ENCODE measurements at regions not wholly inside any gene's neighbourhood (a gene's known extent, or its start where the extent isn't known, plus 50 kb on each side); places are given as distances from the start of the nearest gene placed in this dataset.

GRCh38 chr6:56790414-56790813 is 147.7 kb upstream of the DST start:
- Histone ChIP-seq H2AFZ (ENCODE audit: low read depth, low read length, poor library complexity, severe bottlenecking) (no peak overlapping the region), H3K4me3 (replicated peaks in 1 of 2; ENCODE audit: low read depth in 1 of 2, low read length in 2 of 2) (no peak overlapping the region), H4K20me1 (ENCODE audit: insufficient read depth) (no peaks in the 10 kb centered on the region), H3K9me2 (ENCODE audit: insufficient read depth) (no peaks in the 10 kb centered on the region), H3K27me3 (ENCODE audit: insufficient read depth, low read length) (no peaks in the 10 kb centered on the region), H3K36me3 (ENCODE audit: control insufficient read depth in 1 of 2, insufficient read depth in 2 of 2, low read length in 2 of 2) (no peaks in the 10 kb centered on the region), H3K4me1 (ENCODE audit: control insufficient read depth in 1 of 2, insufficient read depth in 2 of 2, low read length in 2 of 2) (peaks cover 3 to 7% of the 10 kb centered on the region in 2 experiments; a peak in 3 of 4 replicates), H3K4me2 (ENCODE audit: low read length) (no peak overlapping the region), H3K9me3 (ENCODE audit: control insufficient read depth in 1 of 2, insufficient read depth in 1 of 2, low read depth in 1 of 2, low read length in 2 of 2) (no peaks in the 10 kb centered on the region), H3K79me2 (ENCODE audit: insufficient read depth, low read length) (peaks cover 77% of the 10 kb centered on the region), H3K9ac (ENCODE audit: low read length) (no peak overlapping the region), H3K27ac (ENCODE audit: low read depth, low read length) (no peak overlapping the region)
- RAD21 ChIA-PET (ENCODE audit: low non-redundant PET in 1 of 2, low total read pairs in 2 of 2, uncharacterized antibody in 2 of 2, unreplicated experiment in 2 of 2): no interaction called here
- intact Hi-C loops (cut with micrococcal nuclease): no loop called here
- DNase-seq (ENCODE audit: low read depth, low spot score) (no peak), ATAC-seq (no peak)
- CTCF ChIA-PET: interaction anchor here (1.1 kb wide), 1 partner anchor 152 kb away, joined by 4 read pairs; no protein-coding TSS in a partner anchor
- TF ChIP-seq ZBTB33 (IDR thresholded peaks at IDR 0.05; ENCODE audit: extremely low read depth, insufficient replicate concordance, low read length) (no peak), RAD21 (IDR thresholded peaks at IDR 0.05; ENCODE audit: low read depth) (no peak), POLR2AphosphoS5 (IDR thresholded peaks at IDR 0.05; ENCODE audit: low read depth, low read length) (no peak), EGR1 (IDR thresholded peaks at IDR 0.05; ENCODE audit: low read depth) (no peak), YY1 (IDR thresholded peaks at IDR 0.05; ENCODE audit: extremely low read depth, insufficient replicate concordance, low read depth, low read length) (no peak), FOSL1 (IDR thresholded peaks at IDR 0.05; ENCODE audit: low read depth) (no peak)
- POLR2A ChIA-PET: no interaction called here
- BruUV-seq (replicated peaks): no TSS peak

- Histone ChIP-seq H3K4me2 (ENCODE audit: low read length) (no peak overlapping the region), H3K4me1 (ENCODE audit: control insufficient read depth in 1 of 2, insufficient read depth in 2 of 2, low read length in 2 of 2) (peaks cover 3 to 6% of the 10 kb centered on the region in 2 experiments; a peak in 3 of 4 replicates), H3K9me2 (ENCODE audit: insufficient read depth) (no peaks in the 10 kb centered on the region), H4K20me1 (ENCODE audit: insufficient read depth) (no peaks in the 10 kb centered on the region), H3K4me3 (replicated peaks in 1 of 2; ENCODE audit: low read depth in 1 of 2, low read length in 2 of 2) (no peak overlapping the region), H3K27me3 (ENCODE audit: insufficient read depth, low read length) (no peaks in the 10 kb centered on the region), H2AFZ (ENCODE audit: low read depth, low read length, poor library complexity, severe bottlenecking) (no peak overlapping the region), H3K79me2 (ENCODE audit: insufficient read depth, low read length) (peaks cover 71% of the 10 kb centered on the region), H3K9ac (ENCODE audit: low read length) (no peak overlapping the region), H3K27ac (ENCODE audit: low read depth, low read length) (no peak overlapping the region), H3K36me3 (ENCODE audit: control insufficient read depth in 1 of 2, insufficient read depth in 2 of 2, low read length in 2 of 2) (no peaks in the 10 kb centered on the region), H3K9me3 (ENCODE audit: control insufficient read depth in 1 of 2, insufficient read depth in 1 of 2, low read depth in 1 of 2, low read length in 2 of 2) (no peaks in the 10 kb centered on the region)
- intact Hi-C loops (cut with micrococcal nuclease): no loop called here
- no peak for TF ChIP-seq CTCF (IDR thresholded peaks at IDR 0.05 in 2 of 3, conservative IDR thresholded peaks at IDR 0.05 in 1 of 3; ENCODE audit: borderline replicate concordance in 1 of 3, insufficient read depth in 1 of 3, low read depth in 2 of 3, low read length in 2 of 3)
- TF ChIP-seq POLR2AphosphoS5 (IDR thresholded peaks at IDR 0.05; ENCODE audit: low read depth, low read length): no peak
- no peak for TF ChIP-seq FOSL1 (IDR thresholded peaks at IDR 0.05; ENCODE audit: low read depth)
- TF ChIP-seq REST (IDR thresholded peaks at IDR 0.05; ENCODE audit: low read depth): no peak
- TF ChIP-seq CBX3 (IDR thresholded peaks at IDR 0.05; ENCODE audit: low read depth): no peak
- CTCF ChIA-PET: no interaction called here
- DNase-seq (ENCODE audit: low read depth, low spot score) (no peak), ATAC-seq (no peak)
- no TSS peak for BruUV-seq (replicated peaks)
- POLR2A ChIA-PET: no interaction called here
- RAD21 ChIA-PET (ENCODE audit: low non-redundant PET in 1 of 2, low total read pairs in 2 of 2, uncharacterized antibody in 2 of 2, unreplicated experiment in 2 of 2): no interaction called here
Measured at GRCh38 chr6:56789879-56790278, 147.2 kb upstream of the DST start.
